Ascending aorta (tissue), 2 donors: ENCODE measurements at regions not wholly inside any gene's neighbourhood (a gene's known extent, or its start where the extent isn't known, plus 50 kb on each side); places are given as distances from the start of the nearest gene placed in this dataset.

Experiments
- DNase-seq, 2 donors: peaks; one replicate each; pipeline ENCODE4 v3.0.0-alpha.2; 2019; ENCODE audit warnings: low spot score in 2 of 2
- H3K27ac ChIP-seq, 2 donors: fragments of 200-600 bp; sonication (generic); one replicate each; pipeline ENCODE4 v1.5.1; 2016 to 2017; ENCODE audit warnings: mild to moderate bottlenecking in 1 of 2
- H3K27me3 ChIP-seq: fragments of 200-600 bp; sonication (generic); one replicate; pipeline ENCODE4 v1.5.1; 2017
- H3K36me3 ChIP-seq, 2 donors: fragments of 200-600 bp; sonication (generic); one replicate each; pipeline ENCODE4 v1.5.1; 2016
- H3K4me1 ChIP-seq, 2 donors: fragments of 200-600 bp; sonication (generic); one replicate each; pipeline ENCODE4 v1.5.1; 2016 to 2017; ENCODE audit warnings: mild to moderate bottlenecking in 1 of 2
- H3K4me3 ChIP-seq, 2 donors: fragments of 200-600 bp; sonication (generic); one replicate each; pipeline ENCODE4 v1.5.1; 2016 to 2017; ENCODE audit warnings: mild to moderate bottlenecking in 1 of 2
- H3K9me3 ChIP-seq, 2 donors: fragments of 200-600 bp; sonication (generic); one replicate each; pipeline ENCODE4 v1.5.1; 2016
- intact Hi-C: fragments of 100-400 bp; cut with DNase I; formaldehyde crosslinking; loops from one replicate; pipeline ENCODE4 v1.15.1; 2023
- TF ChIP-seq, protein P1 (sequence below), 3 experiments: fragments of 200-600 bp in 2 of 3; fragments of 450-650 bp in 1 of 3; sonication (generic) in 2 of 3; IDR thresholded peaks; one replicate each; pipeline ENCODE4 v1.5.1; 2016 to 2019; ENCODE audit warnings: antibody characterized with exemption in 3 of 3, mild to moderate bottlenecking in 1 of 3, moderate library complexity in 1 of 3

DNA sequence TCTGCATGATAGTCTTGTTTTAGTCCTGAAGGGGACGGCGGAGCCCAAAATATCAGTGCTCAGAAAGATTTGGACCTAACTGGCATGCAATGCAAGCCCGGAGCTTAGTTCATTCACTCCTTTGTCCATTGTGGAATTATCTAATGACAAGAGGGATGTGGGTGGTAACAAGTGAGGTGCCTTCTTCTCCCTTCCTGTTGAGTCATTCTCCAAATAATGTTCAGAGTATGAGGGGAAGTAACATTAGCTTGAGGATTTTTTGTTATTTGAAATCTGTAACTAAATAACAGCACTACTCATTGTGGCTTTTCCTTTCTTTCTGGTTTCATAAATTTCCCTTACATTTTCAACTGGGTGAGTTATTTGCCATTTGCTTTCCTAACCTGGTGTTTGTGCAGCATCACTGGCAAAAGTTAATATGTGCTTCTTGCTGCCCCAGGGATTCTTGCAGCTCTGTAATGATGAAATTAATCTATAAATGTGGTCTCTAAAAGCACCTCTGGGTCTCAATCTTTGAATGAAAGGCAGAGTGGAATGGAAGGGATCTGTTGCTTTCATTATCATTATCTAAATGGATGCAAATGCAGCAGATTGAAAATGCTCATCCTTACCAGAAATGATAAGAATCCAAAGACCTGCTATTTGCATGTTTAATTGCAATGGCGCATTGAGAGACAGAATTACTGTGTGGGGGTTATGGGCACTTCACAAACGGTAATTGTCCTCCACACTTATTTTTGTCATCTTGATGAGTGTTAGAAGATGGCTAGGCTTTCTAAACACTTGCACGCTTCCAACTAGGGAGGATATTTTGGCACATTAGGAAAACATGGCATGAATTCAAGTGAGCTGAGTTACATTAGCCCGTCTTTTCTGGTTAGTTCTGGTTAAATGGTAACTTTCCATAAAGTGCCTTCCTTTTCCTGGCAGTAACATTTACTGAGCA is 89.9 kb upstream of the MITF start:
- DNase-seq = no peak
- TF ChIP-seq, protein P1, sequence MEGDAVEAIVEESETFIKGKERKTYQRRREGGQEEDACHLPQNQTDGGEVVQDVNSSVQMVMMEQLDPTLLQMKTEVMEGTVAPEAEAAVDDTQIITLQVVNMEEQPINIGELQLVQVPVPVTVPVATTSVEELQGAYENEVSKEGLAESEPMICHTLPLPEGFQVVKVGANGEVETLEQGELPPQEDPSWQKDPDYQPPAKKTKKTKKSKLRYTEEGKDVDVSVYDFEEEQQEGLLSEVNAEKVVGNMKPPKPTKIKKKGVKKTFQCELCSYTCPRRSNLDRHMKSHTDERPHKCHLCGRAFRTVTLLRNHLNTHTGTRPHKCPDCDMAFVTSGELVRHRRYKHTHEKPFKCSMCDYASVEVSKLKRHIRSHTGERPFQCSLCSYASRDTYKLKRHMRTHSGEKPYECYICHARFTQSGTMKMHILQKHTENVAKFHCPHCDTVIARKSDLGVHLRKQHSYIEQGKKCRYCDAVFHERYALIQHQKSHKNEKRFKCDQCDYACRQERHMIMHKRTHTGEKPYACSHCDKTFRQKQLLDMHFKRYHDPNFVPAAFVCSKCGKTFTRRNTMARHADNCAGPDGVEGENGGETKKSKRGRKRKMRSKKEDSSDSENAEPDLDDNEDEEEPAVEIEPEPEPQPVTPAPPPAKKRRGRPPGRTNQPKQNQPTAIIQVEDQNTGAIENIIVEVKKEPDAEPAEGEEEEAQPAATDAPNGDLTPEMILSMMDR (IDR thresholded peaks at IDR 0.05) = no peak
- Histone ChIP-seq H3K27ac (no peak overlapping the region), H3K9me3 (no peaks in the 10 kb centered on the region), H3K4me1 (no peaks in the 10 kb centered on the region), H3K27me3 (no peaks in the 10 kb centered on the region), H3K36me3 (no peaks in the 10 kb centered on the region), H3K4me3 (no peak overlapping the region)
- intact Hi-C loops = no loop called here

DNA sequence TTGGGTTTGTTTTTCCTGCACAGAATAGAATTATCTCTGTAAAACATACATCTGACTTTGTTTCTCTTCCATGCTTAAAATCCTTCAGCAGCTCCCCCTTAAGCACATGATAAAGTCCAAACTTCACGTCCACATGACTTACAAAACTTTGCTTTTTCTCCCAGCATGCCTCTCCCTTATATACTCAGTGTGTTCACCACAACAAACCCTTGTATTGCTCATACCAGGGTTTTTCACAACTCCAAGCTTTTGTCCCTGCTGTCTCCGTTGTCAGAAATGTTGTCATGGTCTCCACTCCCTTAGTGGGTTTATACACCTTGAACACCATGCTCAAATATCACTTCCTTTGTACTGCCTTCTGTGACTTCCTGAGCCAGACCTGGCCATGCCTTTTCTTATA is 91.1 kb upstream of the MITF start:
- Histone ChIP-seq H3K27me3 (no peaks in the 10 kb centered on the region), H3K9me3 (no peaks in the 10 kb centered on the region), H3K36me3 (no peaks in the 10 kb centered on the region), H3K4me3 (no peak overlapping the region), H3K4me1 (no peaks in the 10 kb centered on the region), H3K27ac (no peak overlapping the region)
- intact Hi-C loops = no loop called here
- TF ChIP-seq, protein P1 (IDR thresholded peaks at IDR 0.05) = no peak
- DNase-seq = no peak

DNA sequence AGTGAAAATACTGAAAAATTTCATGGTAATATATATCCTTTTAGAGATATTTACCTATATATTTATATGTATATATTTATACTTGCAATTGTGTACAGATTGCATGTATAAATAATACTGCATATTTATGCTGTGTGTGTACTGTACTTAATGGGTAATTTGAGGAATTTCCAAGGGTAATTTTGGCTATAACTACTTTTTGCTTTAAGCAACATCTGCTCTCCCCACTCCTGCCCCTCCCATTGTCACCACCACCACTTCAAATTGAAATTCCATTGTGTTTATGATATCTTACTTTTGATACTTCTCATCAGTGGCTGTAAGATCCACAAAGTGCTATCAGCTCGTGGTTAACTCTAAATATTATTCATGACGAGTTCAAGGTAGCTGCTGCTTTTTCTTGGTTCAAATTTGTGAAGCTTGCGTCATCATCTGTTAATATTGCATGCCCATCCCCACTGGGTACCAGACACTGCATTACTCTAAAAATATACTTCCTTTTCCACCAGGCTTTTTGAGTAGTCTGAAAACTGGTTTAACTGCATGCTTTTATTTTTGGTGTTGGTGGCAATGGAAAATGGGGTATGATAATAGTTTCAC is 91.7 kb upstream of the MITF start:
- TF ChIP-seq, protein P1 (IDR thresholded peaks at IDR 0.05) = no peak
- Histone ChIP-seq H3K4me1 (no peaks in the 10 kb centered on the region), H3K27me3 (no peaks in the 10 kb centered on the region), H3K4me3 (no peak overlapping the region), H3K9me3 (no peaks in the 10 kb centered on the region), H3K36me3 (no peaks in the 10 kb centered on the region), H3K27ac (no peak overlapping the region)
- intact Hi-C loops = no loop called here
- DNase-seq = no peak

DNA sequence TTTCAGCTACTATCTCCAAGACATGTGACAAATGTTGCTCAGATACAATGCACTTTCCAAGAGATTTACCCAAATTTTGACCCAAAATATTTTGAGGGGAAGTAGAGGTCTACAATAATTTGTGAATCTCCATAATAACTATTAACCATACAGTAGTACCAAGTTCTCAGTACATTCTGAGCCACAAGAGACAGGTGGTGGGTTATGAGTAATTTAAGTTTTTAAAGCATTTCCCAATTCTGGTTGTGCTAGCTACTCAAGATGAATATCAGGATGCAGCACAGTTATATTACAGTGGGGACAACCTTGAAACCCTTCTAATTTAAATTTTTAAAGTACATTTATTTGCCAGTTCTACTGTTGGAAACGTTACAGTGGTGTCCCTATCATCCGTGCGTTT is 92.2 kb upstream of the MITF start:
- DNase-seq = no peak
- intact Hi-C loops = no loop called here
- H3K9me3 ChIP-seq = no peaks in the 10 kb centered on the region
- no peaks in the 10 kb centered on the region for H3K27me3 ChIP-seq
- TF ChIP-seq, protein P1 (IDR thresholded peaks at IDR 0.05) = no peak
- H3K36me3 ChIP-seq = no peaks in the 10 kb centered on the region
- no peak overlapping the region for H3K27ac ChIP-seq
- H3K4me3 ChIP-seq = no peak overlapping the region
- no peaks in the 10 kb centered on the region for H3K4me1 ChIP-seq

DNA sequence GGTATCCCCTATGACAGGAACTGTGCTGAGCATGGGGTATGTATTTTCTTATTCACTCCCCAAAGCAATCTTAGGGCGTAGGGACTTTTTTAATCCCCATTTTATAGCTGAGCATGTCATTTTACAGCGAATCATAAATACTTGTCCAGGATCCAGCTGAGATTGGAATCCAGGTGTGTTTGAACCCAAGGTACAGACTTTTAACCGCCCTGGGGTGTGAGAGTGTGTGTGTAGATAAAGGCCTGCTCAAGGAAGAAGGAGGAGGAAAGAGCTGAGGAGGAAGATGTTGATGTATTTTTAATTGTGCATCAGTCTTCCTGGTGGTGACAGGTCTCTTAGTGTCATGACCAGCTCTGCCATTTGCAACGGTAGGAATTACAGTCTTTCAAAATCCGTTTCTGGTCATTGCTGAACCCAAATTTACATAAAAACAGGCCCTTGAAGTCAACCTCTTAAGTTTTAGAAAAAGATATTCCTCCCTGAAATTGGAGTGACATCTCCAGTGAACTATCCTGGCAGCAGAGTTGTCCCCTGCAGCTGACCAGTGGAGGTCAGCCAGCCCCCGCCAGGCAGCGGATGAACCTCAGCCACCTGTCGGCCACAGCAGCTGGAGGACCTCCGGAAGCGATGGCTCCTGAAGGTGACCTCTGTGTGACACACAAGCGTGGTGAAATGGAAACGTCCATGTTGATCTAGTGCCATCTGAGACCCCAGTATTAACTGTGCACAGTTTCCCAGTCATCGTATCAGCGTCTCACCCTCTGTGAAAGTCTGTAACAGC is 92.8 kb upstream of the MITF start:
- Histone ChIP-seq H3K27ac (no peak overlapping the region), H3K36me3 (no peaks in the 10 kb centered on the region), H3K9me3 (no peaks in the 10 kb centered on the region), H3K4me3 (no peak overlapping the region), H3K4me1 (no peaks in the 10 kb centered on the region), H3K27me3 (no peaks in the 10 kb centered on the region)
- TF ChIP-seq, protein P1 (IDR thresholded peaks at IDR 0.05) = no peak
- DNase-seq = no peak
- intact Hi-C loops = no loop called here
